K562 (cell line): ENCODE measurements at regions not wholly inside any gene's neighbourhood (a gene's known extent, or its start where the extent isn't known, plus 50 kb on each side); places are given as distances from the start of the nearest gene placed in this dataset.

Experiments used
- ATAC-seq: fragments of 200-7000 bp; cut with Tn5 transposase; 3 replicates; pipeline ENCODE4 v1.9.1; 2020; ENCODE audit warnings: moderate library complexity
- BruUV-seq: library from RNA; stranded (reverse); fragments of 400-500 nt; replicated peaks from 2 replicates; lab custom pipeline; 2021; lab: Mats Ljungman, UMichigan
- CTCF ChIA-PET: fragments of 300-600 bp; formaldehyde crosslinking; extraction: SDS; loops from one replicate; lab custom pipeline; 2021; ENCODE audit warnings: low intra/inter-chr PET ratio; lab: Yijun Ruan, JAX
- POLR2A ChIA-PET: fragments of 300-600, 350-650 bp; sonication (Branson Sonifier 250); formaldehyde crosslinking; extraction: SDS; loops from one replicate; lab custom pipeline; 2021; ENCODE audit warnings: antibody characterized with exemption, inconsistent platforms; lab: Yijun Ruan, JAX
- DNase-seq, 4 experiments: peaks; one replicate each; pipeline versions ENCODE4 v3.0.0 to v3.0.0-alpha.2; 2011 to 2018; ENCODE audit warnings: low spot score in 3 of 4, mixed read lengths in 3 of 4; ENCODE audit errors: extremely low read depth in 1 of 4
- FAIRE-seq: peaks from 2 replicates; lab custom pipeline; 2011; peaks lifted over from hg19 to GRCh38; lab: Jason Lieb, UNC
- H2AFZ ChIP-seq: 2 replicates; pipeline ENCODE4 v1.6.0; 2011; ENCODE audit warnings: low read depth, low read length, control low read depth, inconsistent platforms
- H3K27ac ChIP-seq: fragments of 200-600 bp; 3 replicates; pipeline ENCODE4 v1.8.0; 2011; ENCODE audit warnings: low read depth, mild to moderate bottlenecking, control low read depth, inconsistent platforms, low read length, moderate library complexity, mixed read lengths; ENCODE audit errors: extremely low read depth
- H3K27me3 ChIP-seq, 2 experiments: fragments of 300-600 bp in 1 of 2; 2 replicates in 1 of 2; 3 replicates in 1 of 2; pipeline versions ENCODE4 v1.6.0 to v1.8.0; 2011; ENCODE audit warnings: inconsistent platforms in 2 of 2, low read length in 2 of 2, mild to moderate bottlenecking in 1 of 2, mixed read lengths in 1 of 2, moderate library complexity in 1 of 2; ENCODE audit not compliant: control insufficient read depth in 2 of 2, insufficient read depth in 2 of 2
- H3K36me3 ChIP-seq: fragments of 300-600 bp; 3 replicates; pipeline ENCODE4 v1.8.0; 2011; ENCODE audit warnings: mild to moderate bottlenecking, low read length, inconsistent platforms; ENCODE audit not compliant: control insufficient read depth, insufficient read depth
- H3K4me1 ChIP-seq, 2 experiments: fragments of 200-600 bp in 1 of 2; replicated peaks in 1 of 2; 2 replicates in 1 of 2; 3 replicates in 1 of 2; pipeline versions ENCODE4 v1.5.1 to v1.8.0; 2011; ENCODE audit warnings: inconsistent platforms in 2 of 2, low read length in 2 of 2, mild to moderate bottlenecking in 1 of 2, mixed read lengths in 1 of 2, moderate library complexity in 1 of 2; ENCODE audit not compliant: control insufficient read depth in 2 of 2, insufficient read depth in 2 of 2
- H3K4me2 ChIP-seq: 2 replicates; pipeline ENCODE4 v1.6.1; 2011; ENCODE audit warnings: low read length, control low read depth, inconsistent platforms, mixed read lengths; ENCODE audit not compliant: insufficient read depth
- H3K4me3 ChIP-seq: fragments of 200-600 bp; sonication (generic), shearing (Covaris generic); 2 replicates; pipeline ENCODE4 v1.5.1; 2016; ENCODE audit warnings: control low read depth, inconsistent platforms
- H3K79me2 ChIP-seq: fragments of 200-600 bp; 3 replicates; pipeline ENCODE4 v1.8.0; 2011; ENCODE audit warnings: low read length, inconsistent platforms; ENCODE audit not compliant: control insufficient read depth, insufficient read depth
- H3K9ac ChIP-seq, 2 experiments: 2 replicates each; pipeline versions ENCODE4 v1.6.0 to v1.6.1; 2011; ENCODE audit warnings: low read depth in 2 of 2, low read length in 2 of 2, control low read depth in 1 of 2, inconsistent platforms in 1 of 2, mild to moderate bottlenecking in 1 of 2, mixed read lengths in 1 of 2; ENCODE audit not compliant: insufficient read depth in 1 of 2
- H3K9me1 ChIP-seq: one replicate; pipeline ENCODE4 v1.6.0; 2011; ENCODE audit warnings: inconsistent platforms, mild to moderate bottlenecking, low read length, moderate library complexity; ENCODE audit not compliant: control insufficient read depth, insufficient read depth
- H3K9me3 ChIP-seq: replicated peaks from 2 replicates; pipeline ENCODE4 v1.5.1; 2011; ENCODE audit warnings: low read depth, low read length, inconsistent platforms; ENCODE audit not compliant: control insufficient read depth, insufficient read depth
- H4K20me1 ChIP-seq: replicated peaks from 2 replicates; pipeline ENCODE4 v1.6.1; 2011; ENCODE audit warnings: low read length, inconsistent platforms, mixed read lengths; ENCODE audit not compliant: control insufficient read depth, insufficient read depth
- BCL6 ChIP-seq: fragments of 250-450 bp; sonication (Bioruptor Pico); IDR thresholded peaks from 2 replicates; pipeline ENCODE4 v1.4.0; 2020
- C11orf30 ChIP-seq: fragments of 450-650 bp; IDR thresholded peaks from 2 replicates; pipeline ENCODE4 v1.6.1; 2016; ENCODE audit warnings: low read depth, mild to moderate bottlenecking
- FOXK2 ChIP-seq, 2 experiments: fragments of 450-650 bp; IDR thresholded peaks in 1 of 2; conservative IDR thresholded peaks in 1 of 2; 2 replicates each; pipeline ENCODE4 v1.6.1; 2016; ENCODE audit warnings: low read depth in 2 of 2, mild to moderate bottlenecking in 1 of 2
- MAFF ChIP-seq: IDR thresholded peaks from 2 replicates; pipeline ENCODE4 v1.6.1; 2012; ENCODE audit warnings: low read length, improper control_type of control experiment
- MAFK ChIP-seq: IDR thresholded peaks from 2 replicates; pipeline ENCODE4 v1.6.1; 2011; ENCODE audit warnings: low read length, improper control_type of control experiment
- RBM22 ChIP-seq: fragments of 200-400 bp; formaldehyde crosslinking; IDR thresholded peaks from 2 replicates; pipeline ENCODE4 v1.6.1; 2018; ENCODE audit warnings: low read length, low read depth; ENCODE audit not compliant: poor library complexity, severe bottlenecking
- SREBF2 ChIP-seq: sonication (generic); formaldehyde crosslinking; IDR thresholded peaks from 2 replicates; pipeline ENCODE4 v1.4.0; 2020; ENCODE audit warnings: mild to moderate bottlenecking, missing genetic modification reagents
- ZNF143 ChIP-seq: sonication (generic); formaldehyde crosslinking; IDR thresholded peaks from 2 replicates; pipeline ENCODE4 v1.9.0; 2022; ENCODE audit warnings: mild to moderate bottlenecking, missing genetic modification reagents
- ZNF316 ChIP-seq: fragments of 450-650 bp; IDR thresholded peaks from 2 replicates; pipeline ENCODE4 v1.6.1; 2016
- WGBS: fragments of 100-300 bp; shearing (Covaris generic); methylation state at CpG from one replicate; pipeline ENCODE4 v1.1.6; 2016; ENCODE audit warnings: low coverage, mixed read lengths; ENCODE audit not compliant: insufficient coverage; ENCODE audit errors: missing lambda C conversion rate; 5-methylcytosine and 5-hydroxymethylcytosine counted together
- in situ Hi-C: fragments of 300-500 bp; cut with MboI; formaldehyde crosslinking; loops from 4 replicates; pipeline ENCODE4 v1.15.0; 2018; ENCODE audit warnings: inconsistent platforms, mixed read lengths
- intact Hi-C: fragments of 100-400 bp; cut with micrococcal nuclease; formaldehyde crosslinking; loops from 2 replicates; pipeline ENCODE4 v1.14.2; 2022
- TF ChIP-seq, protein P1 (sequence below): sonication (generic); formaldehyde crosslinking; IDR thresholded peaks from 2 replicates; pipeline ENCODE4 v1.8.1; 2022; ENCODE audit warnings: missing genetic modification reagents
- TF ChIP-seq, protein P2 (sequence below): fragments of 450-650 bp; formaldehyde crosslinking; IDR thresholded peaks from 2 replicates; pipeline ENCODE4 v1.4.0; 2020; ENCODE audit warnings: mild to moderate bottlenecking, moderate library complexity
- TF ChIP-seq, protein P3 (sequence below): sonication (generic); formaldehyde crosslinking; IDR thresholded peaks from 2 replicates; pipeline ENCODE4 v1.8.1; 2023; ENCODE audit warnings: mild to moderate bottlenecking, missing genetic modification reagents
- TF ChIP-seq, protein P4 (sequence below): sonication (generic); formaldehyde crosslinking; IDR thresholded peaks from 2 replicates; pipeline ENCODE4 v1.8.0; 2022; ENCODE audit warnings: mild to moderate bottlenecking, missing genetic modification reagents

DNA sequence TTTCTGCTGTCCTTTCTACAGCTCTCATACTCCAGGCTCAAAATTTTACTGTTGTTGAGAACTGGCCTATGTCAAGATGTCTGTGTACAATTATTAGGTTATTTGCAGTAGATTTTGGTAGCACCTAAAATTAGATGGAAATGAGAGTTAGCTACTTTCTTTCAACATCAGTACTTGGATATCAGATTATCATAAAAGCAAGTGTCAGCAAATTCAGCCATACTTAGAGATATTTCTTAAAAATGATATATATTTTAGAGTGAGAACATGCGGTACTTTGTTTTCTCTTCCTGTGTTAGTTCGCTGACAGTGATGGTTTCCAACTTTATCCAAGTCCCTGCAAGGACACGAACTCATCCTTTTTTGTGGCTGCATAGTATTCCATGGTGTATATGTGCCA lies 351.8 kb upstream of the LRRC7 start (continued):
- TF ChIP-seq, protein P1, sequence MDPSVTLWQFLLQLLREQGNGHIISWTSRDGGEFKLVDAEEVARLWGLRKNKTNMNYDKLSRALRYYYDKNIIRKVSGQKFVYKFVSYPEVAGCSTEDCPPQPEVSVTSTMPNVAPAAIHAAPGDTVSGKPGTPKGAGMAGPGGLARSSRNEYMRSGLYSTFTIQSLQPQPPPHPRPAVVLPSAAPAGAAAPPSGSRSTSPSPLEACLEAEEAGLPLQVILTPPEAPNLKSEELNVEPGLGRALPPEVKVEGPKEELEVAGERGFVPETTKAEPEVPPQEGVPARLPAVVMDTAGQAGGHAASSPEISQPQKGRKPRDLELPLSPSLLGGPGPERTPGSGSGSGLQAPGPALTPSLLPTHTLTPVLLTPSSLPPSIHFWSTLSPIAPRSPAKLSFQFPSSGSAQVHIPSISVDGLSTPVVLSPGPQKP (CRISPR knock-in tag), result no peak
- TF ChIP-seq, protein P2, sequence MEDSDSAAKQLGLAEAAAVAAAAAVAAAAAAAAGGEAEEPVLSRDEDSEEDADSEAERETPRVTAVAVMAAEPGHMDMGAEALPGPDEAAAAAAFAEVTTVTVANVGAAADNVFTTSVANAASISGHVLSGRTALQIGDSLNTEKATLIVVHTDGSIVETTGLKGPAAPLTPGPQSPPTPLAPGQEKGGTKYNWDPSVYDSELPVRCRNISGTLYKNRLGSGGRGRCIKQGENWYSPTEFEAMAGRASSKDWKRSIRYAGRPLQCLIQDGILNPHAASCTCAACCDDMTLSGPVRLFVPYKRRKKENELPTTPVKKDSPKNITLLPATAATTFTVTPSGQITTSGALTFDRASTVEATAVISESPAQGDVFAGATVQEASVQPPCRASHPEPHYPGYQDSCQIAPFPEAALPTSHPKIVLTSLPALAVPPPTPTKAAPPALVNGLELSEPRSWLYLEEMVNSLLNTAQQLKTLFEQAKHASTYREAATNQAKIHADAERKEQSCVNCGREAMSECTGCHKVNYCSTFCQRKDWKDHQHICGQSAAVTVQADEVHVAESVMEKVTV (CRISPR knock-in tag), result no peak
- TF ChIP-seq FOXK2 (conservative IDR thresholded peaks at IDR 0.05 in 1 of 2, IDR thresholded peaks at IDR 0.05 in 1 of 2; ENCODE audit: low read depth in 2 of 2), result no peak
- peak; percentile 46 for TF ChIP-seq MAFF
- no peak for TF ChIP-seq SREBF2 (CRISPR knock-in tag)
- TF ChIP-seq MAFK, result peak; percentile 20; the same call in 1 of the 2 replicates
- no peak for TF ChIP-seq RBM22
- TF ChIP-seq C11orf30, result peak; percentile 23; the same call in 1 of the 2 replicates
- peak; percentile 55; the same call in 1 of the 2 replicates for TF ChIP-seq ZNF316
- TF ChIP-seq ZNF143 (CRISPR knock-in tag), result no peak

DNA sequence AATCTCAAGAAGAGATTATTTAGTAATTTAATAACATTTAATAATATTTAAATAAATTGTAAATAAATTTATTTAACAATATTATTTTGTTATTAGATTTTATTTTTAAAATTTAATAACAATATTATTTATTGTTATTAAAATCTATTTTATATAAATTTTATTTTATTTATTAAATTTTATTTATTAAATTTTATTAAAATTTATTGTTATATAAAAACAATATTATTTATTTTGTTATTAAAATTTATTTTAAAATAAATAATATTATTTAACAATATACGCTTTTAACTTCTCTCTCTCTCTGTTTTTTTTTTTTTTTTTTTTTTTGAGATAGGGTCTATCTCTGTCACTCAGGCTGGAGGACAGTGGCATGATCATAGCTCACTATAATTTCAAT lies 347.1 kb upstream of the LRRC7 start:
- intact Hi-C loops, result no loop called here
- no peak for DNase-seq
- FAIRE-seq, result no peak
- ChIA-PET CTCF (no interaction called here), POLR2A (no interaction called here)
- Histone ChIP-seq H3K79me2 (no peaks in the 10 kb centered on the region), H3K9ac (no peak overlapping the region), H3K4me1 (no peaks in the 10 kb centered on the region), H3K27me3 (no peaks in the 10 kb centered on the region), H3K9me3 (0 out of 2 replicates have a peak, but pooled peaks cover 1% of the 10 kb centered on the region), H2AFZ (no peak overlapping the region), H3K36me3 (no peaks in the 10 kb centered on the region), H3K27ac (no peak overlapping the region), H3K4me3 (no peak overlapping the region), H3K9me1 (no peaks in the 10 kb centered on the region), H3K4me2 (no peak overlapping the region), H4K20me1 (no peaks in the 10 kb centered on the region)
- no peak for TF ChIP-seq BCL6 (CRISPR knock-in tag)
- TF ChIP-seq, protein P3, sequence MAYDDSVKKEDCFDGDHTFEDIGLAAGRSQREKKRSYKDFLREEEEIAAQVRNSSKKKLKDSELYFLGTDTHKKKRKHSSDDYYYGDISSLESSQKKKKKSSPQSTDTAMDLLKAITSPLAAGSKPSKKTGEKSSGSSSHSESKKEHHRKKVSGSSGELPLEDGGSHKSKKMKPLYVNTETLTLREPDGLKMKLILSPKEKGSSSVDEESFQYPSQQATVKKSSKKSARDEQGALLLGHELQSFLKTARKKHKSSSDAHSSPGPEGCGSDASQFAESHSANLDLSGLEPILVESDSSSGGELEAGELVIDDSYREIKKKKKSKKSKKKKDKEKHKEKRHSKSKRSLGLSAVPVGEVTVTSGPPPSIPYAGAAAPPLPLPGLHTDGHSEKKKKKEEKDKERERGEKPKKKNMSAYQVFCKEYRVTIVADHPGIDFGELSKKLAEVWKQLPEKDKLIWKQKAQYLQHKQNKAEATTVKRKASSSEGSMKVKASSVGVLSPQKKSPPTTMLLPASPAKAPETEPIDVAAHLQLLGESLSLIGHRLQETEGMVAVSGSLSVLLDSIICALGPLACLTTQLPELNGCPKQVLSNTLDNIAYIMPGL (CRISPR knock-in tag), result no peak
- TF ChIP-seq, protein P4, sequence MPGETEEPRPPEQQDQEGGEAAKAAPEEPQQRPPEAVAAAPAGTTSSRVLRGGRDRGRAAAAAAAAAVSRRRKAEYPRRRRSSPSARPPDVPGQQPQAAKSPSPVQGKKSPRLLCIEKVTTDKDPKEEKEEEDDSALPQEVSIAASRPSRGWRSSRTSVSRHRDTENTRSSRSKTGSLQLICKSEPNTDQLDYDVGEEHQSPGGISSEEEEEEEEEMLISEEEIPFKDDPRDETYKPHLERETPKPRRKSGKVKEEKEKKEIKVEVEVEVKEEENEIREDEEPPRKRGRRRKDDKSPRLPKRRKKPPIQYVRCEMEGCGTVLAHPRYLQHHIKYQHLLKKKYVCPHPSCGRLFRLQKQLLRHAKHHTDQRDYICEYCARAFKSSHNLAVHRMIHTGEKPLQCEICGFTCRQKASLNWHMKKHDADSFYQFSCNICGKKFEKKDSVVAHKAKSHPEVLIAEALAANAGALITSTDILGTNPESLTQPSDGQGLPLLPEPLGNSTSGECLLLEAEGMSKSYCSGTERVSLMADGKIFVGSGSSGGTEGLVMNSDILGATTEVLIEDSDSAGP (CRISPR knock-in tag), result no peak
- ATAC-seq, result no peak
- in situ Hi-C loops, result no loop called here
- WGBS, result no CpG with 5 or more reads among the region's 1 CpG
- no TSS peak for BruUV-seq
